IMR-90 (cell line): ENCODE measurements at regions not wholly inside any gene's neighbourhood (a gene's known extent, or its start where the extent isn't known, plus 50 kb on each side); places are given as distances from the start of the nearest gene placed in this dataset.

Source experiments
- ATAC-seq: fragments of 200-7000 bp; cut with Tn5 transposase; 2 replicates; pipeline ENCODE4 v1.9.1; 2020; ENCODE audit warnings: low read depth, mild to moderate bottlenecking, moderate library complexity
- BruUV-seq: library from RNA; stranded (reverse); fragments of 400-500 nt; replicated peaks from 2 replicates; lab custom pipeline; 2021; lab: Mats Ljungman, UMichigan
- CTCF ChIA-PET: fragments of 300-600 bp; formaldehyde crosslinking; extraction: SDS; loops from one replicate; lab custom pipeline; 2021; ENCODE audit warnings: antibody characterized with exemption; lab: Yijun Ruan, JAX
- POLR2A ChIA-PET: fragments of 300-600 bp; sonication (Branson Sonifier 250); formaldehyde crosslinking; loops from one replicate; lab custom pipeline; 2022; ENCODE audit warnings: antibody characterized with exemption; ENCODE audit not compliant: unreplicated experiment; lab: Charles Lee
- DNase-seq: peaks from one replicate; pipeline ENCODE4 v3.0.0; 2013
- H2AFZ ChIP-seq: replicated peaks from 2 replicates; pipeline ENCODE3; 2013; ENCODE audit warnings: low read length, mild to moderate bottlenecking; ENCODE audit not compliant: poor library complexity
- H2AK5ac ChIP-seq: 2 replicates; pipeline ENCODE4 v1.6.1; 2013; ENCODE audit warnings: low read depth, low read length, inconsistent platforms
- H2AK9ac ChIP-seq: replicated peaks from 2 replicates; pipeline ENCODE3; 2013; ENCODE audit warnings: mild to moderate bottlenecking, low read depth, low read length, moderate library complexity; ENCODE audit not compliant: poor library complexity
- H2BK120ac ChIP-seq: 2 replicates; pipeline ENCODE4 v1.6.1; 2013; ENCODE audit warnings: low read depth, low read length, inconsistent platforms
- H2BK15ac ChIP-seq: 3 replicates; pipeline ENCODE4 v1.6.1; 2013; ENCODE audit warnings: low read depth, low read length, inconsistent platforms
- H2BK20ac ChIP-seq: 2 replicates; pipeline ENCODE4 v1.6.1; 2013; ENCODE audit warnings: low read depth, mild to moderate bottlenecking, inconsistent platforms, low read length, moderate library complexity
- H2BK5ac ChIP-seq: 2 replicates; pipeline ENCODE4 v1.6.1; 2013; ENCODE audit warnings: mild to moderate bottlenecking, low read depth, low read length, inconsistent platforms; ENCODE audit not compliant: poor library complexity, severe bottlenecking
- H3K14ac ChIP-seq: replicated peaks from 2 replicates; pipeline ENCODE4 v1.6.1; 2013; ENCODE audit warnings: low read depth, low read length, inconsistent platforms
- H3K18ac ChIP-seq: 2 replicates; pipeline ENCODE4 v1.6.1; 2013; ENCODE audit warnings: low read depth, low read length, control low read depth
- H3K23ac ChIP-seq: 2 replicates; pipeline ENCODE4 v1.6.1; 2013; ENCODE audit warnings: low read depth, low read length, inconsistent platforms
- H3K27ac ChIP-seq: 2 replicates; pipeline ENCODE4 v1.5.1; 2013; ENCODE audit warnings: mild to moderate bottlenecking, control low read depth, low read length; ENCODE audit not compliant: insufficient read depth
- H3K27me3 ChIP-seq: 2 replicates; pipeline ENCODE4 v1.6.1; 2013; ENCODE audit warnings: low read length; ENCODE audit not compliant: control insufficient read depth, insufficient read depth
- H3K36me3 ChIP-seq: 2 replicates; pipeline ENCODE4 v1.6.1; 2013; ENCODE audit warnings: low read length, mixed read lengths; ENCODE audit not compliant: control insufficient read depth, insufficient read depth
- H3K4ac ChIP-seq: 2 replicates; pipeline ENCODE4 v1.6.1; 2013; ENCODE audit warnings: low read depth, low read length, inconsistent platforms
- H3K4me1 ChIP-seq: 2 replicates; pipeline ENCODE4 v1.6.1; 2013; ENCODE audit warnings: low read length, mixed read lengths; ENCODE audit not compliant: control insufficient read depth, insufficient read depth
- H3K4me2 ChIP-seq: 2 replicates; pipeline ENCODE4 v1.6.1; 2013; ENCODE audit warnings: low read depth, mild to moderate bottlenecking, control low read depth, low read length, moderate library complexity
- H3K4me3 ChIP-seq: 2 replicates; pipeline ENCODE4 v1.5.1; 2013; ENCODE audit warnings: low read depth, mild to moderate bottlenecking, control low read depth, low read length, moderate library complexity; ENCODE audit not compliant: insufficient read depth
- H3K56ac ChIP-seq: 2 replicates; pipeline ENCODE4 v1.6.1; 2013; ENCODE audit warnings: low read length, inconsistent platforms; ENCODE audit not compliant: insufficient read depth; ENCODE audit errors: extremely low read depth
- H3K79me1 ChIP-seq, 2 experiments: 2 replicates each; pipeline ENCODE4 v1.6.1; 2013; ENCODE audit warnings: low read length in 2 of 2, inconsistent platforms in 1 of 2, low read depth in 1 of 2
- H3K9ac ChIP-seq: 2 replicates; pipeline ENCODE4 v1.6.1; 2013; ENCODE audit warnings: low read depth, low read length, control low read depth
- H3K9me1 ChIP-seq: 2 replicates; pipeline ENCODE4 v1.6.1; 2013; ENCODE audit warnings: low read length, inconsistent platforms; ENCODE audit not compliant: insufficient read depth
- H3K9me3 ChIP-seq: 2 replicates; pipeline ENCODE4 v1.6.1; 2013; ENCODE audit warnings: low read length; ENCODE audit not compliant: control insufficient read depth, insufficient read depth
- H4K20me1 ChIP-seq: 2 replicates; pipeline ENCODE4 v1.6.1; 2013; ENCODE audit warnings: low read length, inconsistent platforms; ENCODE audit not compliant: insufficient read depth
- H4K5ac ChIP-seq: 2 replicates; pipeline ENCODE4 v1.6.1; 2013; ENCODE audit warnings: mild to moderate bottlenecking, low read depth, low read length, control low read depth
- H4K8ac ChIP-seq, 2 experiments: 2 replicates each; pipeline ENCODE4 v1.6.1; 2013; ENCODE audit warnings: low read depth in 2 of 2, low read length in 2 of 2, control low read depth in 1 of 2, inconsistent platforms in 1 of 2
- H4K91ac ChIP-seq: 2 replicates; pipeline ENCODE4 v1.6.1; 2013; ENCODE audit warnings: low read depth, low read length, inconsistent platforms; ENCODE audit not compliant: insufficient read depth
- BHLHE40 ChIP-seq: fragments of 150-350 bp; IDR thresholded peaks from 2 replicates; pipeline ENCODE4 v1.6.1; 2016; ENCODE audit warnings: mild to moderate bottlenecking, low read depth, low read length
- CTCF ChIP-seq: conservative IDR thresholded peaks from 2 replicates; pipeline ENCODE4 v1.5.1; 2012; ENCODE audit warnings: mild to moderate bottlenecking, low read depth, low read length, improper control_type of control experiment
- WGBS, 2 experiments: methylation state at CpG; one replicate each; pipeline versions ENCODE4 v1.1.5 to v1.1.7; 2013; ENCODE audit warnings: missing lambda C conversion rate in 2 of 2; ENCODE audit not compliant: insufficient read length in 1 of 2; ENCODE audit errors: extremely low coverage in 2 of 2; 5-methylcytosine and 5-hydroxymethylcytosine counted together
- dilution Hi-C: fragments of 300-500 bp; cut with HindIII; formaldehyde crosslinking; loops from one replicate; pipeline ENCODE4 v1.14.3; 2018; ENCODE audit warnings: low sequenced_read_pairs; ENCODE audit not compliant: unreplicated experiment
- in situ Hi-C: fragments of 300-500 bp; cut with MboI; formaldehyde crosslinking; loops from 3 replicates; pipeline ENCODE4 v1.14.3; 2019; ENCODE audit warnings: low sequenced_read_pairs, inconsistent platforms, mixed read lengths
- intact Hi-C: fragments of 100-400 bp; cut with micrococcal nuclease; formaldehyde crosslinking; loops from 2 replicates; pipeline ENCODE4 v1.10.0; 2022

- no peaks in the 10 kb centered on the region for H3K36me3 ChIP-seq
- ATAC-seq (no peak), DNase-seq (no peak)
- no peak overlapping the region for H4K8ac ChIP-seq
- H3K4ac ChIP-seq: no peak overlapping the region
- H4K20me1 ChIP-seq: no peaks in the 10 kb centered on the region
- H2AK5ac ChIP-seq: no peak overlapping the region
- H3K79me1 ChIP-seq: no peaks in the 10 kb centered on the region
- H3K4me3 ChIP-seq: no peak overlapping the region
- H2BK20ac ChIP-seq: no peak overlapping the region
- no peaks in the 10 kb centered on the region for H3K27me3 ChIP-seq
- H2BK120ac ChIP-seq: no peak overlapping the region
- H4K91ac ChIP-seq: no peak overlapping the region
- no peak overlapping the region for H3K27ac ChIP-seq
- H3K4me2 ChIP-seq: no peak overlapping the region
- H3K18ac ChIP-seq: no peak overlapping the region
- no peaks in the 10 kb centered on the region for H3K9me1 ChIP-seq
- no peak overlapping the region for H2BK15ac ChIP-seq
- no peak overlapping the region for H3K14ac ChIP-seq
- CTCF ChIA-PET: no interaction called here
- no peak overlapping the region for H3K23ac ChIP-seq
- no peak overlapping the region for H4K5ac ChIP-seq
- no peak overlapping the region for H2BK5ac ChIP-seq
- POLR2A ChIA-PET: no interaction called here
- dilution Hi-C loops (no loop called here), intact Hi-C loops (no loop called here), in situ Hi-C loops (no loop called here)
- H2AK9ac ChIP-seq: no peak overlapping the region
- H3K9ac ChIP-seq: no peak overlapping the region
- no peaks in the 10 kb centered on the region for H3K9me3 ChIP-seq
- WGBS, 2 experiments: no CpG with 5 or more reads among the region's 4 CpGs
- TF ChIP-seq CTCF (peak; percentile 7; the same call in 1 of the 2 replicates), BHLHE40 (no peak)
- no TSS peak for BruUV-seq
- no peak overlapping the region for H3K56ac ChIP-seq
- no peak overlapping the region for H2AFZ ChIP-seq
- no peaks in the 10 kb centered on the region for H3K4me1 ChIP-seq
Measured at GRCh38 chr16:22977294-22977697, 163.3 kb downstream of the HS3ST2 start.
